ENCODE measurements at regions not wholly inside any gene's neighbourhood (a gene's known extent, or its start where the extent isn't known, plus 50 kb on each side); places are given as distances from the start of the nearest gene placed in this dataset.
"Not testable (repeated sequence)": the region's sequence is repeated elsewhere in the genome, so short reads cannot be mapped to it uniquely, and the experiment has no call there.

DNA sequence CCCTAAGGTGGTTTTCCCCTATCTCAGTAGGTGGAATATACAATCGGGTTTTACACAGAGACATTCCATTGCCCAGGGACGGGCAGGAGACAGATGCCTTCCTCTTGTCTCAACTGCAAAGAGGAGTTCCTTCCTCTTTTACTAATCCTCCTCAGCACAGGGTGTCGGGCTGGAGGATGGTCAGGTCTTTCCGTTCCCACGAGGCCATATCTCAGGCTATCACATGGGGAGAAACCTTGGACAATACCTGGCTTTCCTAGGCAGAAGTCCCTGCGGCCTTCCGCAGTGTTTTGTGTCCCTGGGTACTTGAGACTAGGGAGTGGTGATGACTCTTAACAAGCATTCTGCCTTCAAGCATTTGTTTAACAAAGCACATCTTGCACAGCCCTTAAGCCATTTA lies 555.8 kb downstream of the HTR7 start:
- TF ChIP-seq CTCF, POLR2A, EP300, POLR2AphosphoS5 (IDR thresholded peaks at IDR 0.05): not testable (repeated sequence)

Measured in sigmoid colon (tissue), 4 donors.